SKM-1 (cell line): ENCODE measurements at regions not wholly inside any gene's neighbourhood (a gene's known extent, or its start where the extent isn't known, plus 50 kb on each side); places are given as distances from the start of the nearest gene placed in this dataset.
"Not testable (repeated sequence)": the region's sequence is repeated elsewhere in the genome, so short reads cannot be mapped to it uniquely, and the experiment has no call there.

Experiments
- DNase-seq: peaks from one replicate; lab custom pipeline; 2025; ENCODE audit not compliant: unreplicated experiment; lab: John Stamatoyannopoulos, UW

- DNase-seq = no peak
These were observed 98.1 kb upstream of the NAMPT start for GRCh38 chr7:106382929-106383328.

GRCh38 chr7:106382129-106382528, 97.3 kb upstream of the NAMPT start:
- no peak for DNase-seq

GRCh38 chr7:106381252-106381651, 96.5 kb upstream of the NAMPT start:
- no peak for DNase-seq

- no peak for DNase-seq
These were observed 93.1 kb upstream of the NAMPT start for GRCh38 chr7:106377847-106378361.

- no peak for DNase-seq
These were observed 91.4 kb upstream of the NAMPT start for GRCh38 chr7:106376026-106376799.

GRCh38 chr7:106375499-106375898, 90.7 kb upstream of the NAMPT start:
- no peak for DNase-seq

- DNase-seq = no peak
These were observed 89.7 kb upstream of the NAMPT start for GRCh38 chr7:106374437-106374836.

- DNase-seq = no peak
These were observed 88.0 kb upstream of the NAMPT start for GRCh38 chr7:106372595-106373318.

- DNase-seq = no peak
These were observed 87.3 kb upstream of the NAMPT start for GRCh38 chr7:106372126-106372525.

GRCh38 chr7:106371629-106372028, 86.8 kb upstream of the NAMPT start:
- DNase-seq = no peak

GRCh38 chr7:106370542-106370941, 85.8 kb upstream of the NAMPT start:
- no peak for DNase-seq

GRCh38 chr7:106369816-106370215, 85.0 kb upstream of the NAMPT start:
- no peak for DNase-seq

GRCh38 chr7:106369352-106369751, 84.6 kb upstream of the NAMPT start:
- no peak for DNase-seq

GRCh38 chr7:106367664-106368063, 82.9 kb upstream of the NAMPT start:
- DNase-seq = no peak

- DNase-seq = peak; percentile 12
These were observed 82.2 kb upstream of the NAMPT start for GRCh38 chr7:106367018-106367420.

GRCh38 chr7:106365252-106366005, 80.6 kb upstream of the NAMPT start:
- DNase-seq = peak; percentile 50

- DNase-seq = not testable (repeated sequence)
These were observed 77.7 kb upstream of the NAMPT start for GRCh38 chr7:106362507-106362906.

- no peak for DNase-seq
These were observed 73.4 kb upstream of the NAMPT start for GRCh38 chr7:106358103-106358663.

- DNase-seq = no peak
These were observed 72.9 kb upstream of the NAMPT start for GRCh38 chr7:106357675-106358074.

GRCh38 chr7:106354822-106355221, 70.0 kb upstream of the NAMPT start:
- DNase-seq = no peak

GRCh38 chr7:106353944-106354343, 69.2 kb upstream of the NAMPT start:
- DNase-seq = no peak
